ENCODE measurements at regions not wholly inside any gene's neighbourhood (a gene's known extent, or its start where the extent isn't known, plus 50 kb on each side); places are given as distances from the start of the nearest gene placed in this dataset.

- 96% methylated on average over 2 of the region's 2 CpGs for WGBS (ENCODE audit: low lambda C conversion rate, missing lambda C conversion rate)
- no peak for DNase-seq (ENCODE audit: low spot score)
These were observed 294.8 kb upstream of the ADAMTS5 start for GRCh38 chr21:27261676-27262075.

GRCh38 chr21:27260728-27261127 lies 293.8 kb upstream of the ADAMTS5 start:
- H3K9me2 ChIP-seq (replicated peaks; ENCODE audit: insufficient read depth), result no peaks in the 10 kb centered on the region
- H3K4me3 ChIP-seq, result no peak overlapping the region
- no peaks in the 10 kb centered on the region for H3K9me3 ChIP-seq (ENCODE audit: low read depth)
- H4K20me1 ChIP-seq (ENCODE audit: insufficient read depth, poor library complexity, severe bottlenecking), result no peaks in the 10 kb centered on the region
- no peaks in the 10 kb centered on the region for H3K36me3 ChIP-seq (replicated peaks; ENCODE audit: insufficient read depth, low read depth)
- WGBS (ENCODE audit: low lambda C conversion rate, missing lambda C conversion rate), result 90% methylated on average over 2 of the region's 2 CpGs
- no peak overlapping the region for H3K27ac ChIP-seq
- no peaks in the 10 kb centered on the region for H3K79me2 ChIP-seq
- H3K4me1 ChIP-seq (ENCODE audit: insufficient read depth), result no peaks in the 10 kb centered on the region
- TF ChIP-seq EZH2phosphoT487 (IDR thresholded peaks at IDR 0.05; ENCODE audit: low read depth, severe bottlenecking, unreplicated experiment) (no peak), EZH2 (IDR thresholded peaks at IDR 0.05; ENCODE audit: borderline replicate concordance) (no peak), CTCF (IDR thresholded peaks at IDR 0.05; ENCODE audit: poor library complexity) (no peak)
- no peak overlapping the region for H2AFZ ChIP-seq
- no peak for DNase-seq (ENCODE audit: low spot score)
- no peaks in the 10 kb centered on the region for H3K27me3 ChIP-seq
- H3K4me2 ChIP-seq, result no peak overlapping the region

More at GRCh38 chr21:27261676-27262075, 294.8 kb upstream of the ADAMTS5 start:
- Histone ChIP-seq H3K4me2 (no peak overlapping the region), H4K20me1 (ENCODE audit: insufficient read depth, poor library complexity, severe bottlenecking) (no peaks in the 10 kb centered on the region), H3K4me3 (no peak overlapping the region), H3K4me1 (ENCODE audit: insufficient read depth) (no peaks in the 10 kb centered on the region), H2AFZ (no peak overlapping the region), H3K9me2 (replicated peaks; ENCODE audit: insufficient read depth) (no peaks in the 10 kb centered on the region), H3K79me2 (no peaks in the 10 kb centered on the region), H3K27me3 (no peaks in the 10 kb centered on the region), H3K36me3 (replicated peaks; ENCODE audit: insufficient read depth, low read depth) (no peaks in the 10 kb centered on the region), H3K9me3 (ENCODE audit: low read depth) (no peaks in the 10 kb centered on the region), H3K27ac (no peak overlapping the region)
- TF ChIP-seq CTCF (IDR thresholded peaks at IDR 0.05; ENCODE audit: poor library complexity) (no peak), EZH2 (IDR thresholded peaks at IDR 0.05; ENCODE audit: borderline replicate concordance) (no peak), EZH2phosphoT487 (IDR thresholded peaks at IDR 0.05; ENCODE audit: low read depth, severe bottlenecking, unreplicated experiment) (no peak)

GRCh38 chr21:27258742-27259448 lies 292.0 kb upstream of the ADAMTS5 start:
- Histone ChIP-seq H3K36me3 (replicated peaks; ENCODE audit: insufficient read depth, low read depth) (no peaks in the 10 kb centered on the region), H3K9me3 (ENCODE audit: low read depth) (no peaks in the 10 kb centered on the region), H3K4me2 (no peak overlapping the region), H3K4me1 (ENCODE audit: insufficient read depth) (no peaks in the 10 kb centered on the region), H3K27me3 (no peaks in the 10 kb centered on the region), H3K9me2 (replicated peaks; ENCODE audit: insufficient read depth) (no peaks in the 10 kb centered on the region), H4K20me1 (ENCODE audit: insufficient read depth, poor library complexity, severe bottlenecking) (no peaks in the 10 kb centered on the region), H3K4me3 (no peak overlapping the region), H3K79me2 (no peaks in the 10 kb centered on the region), H2AFZ (no peak overlapping the region), H3K27ac (no peak overlapping the region)
- TF ChIP-seq EZH2 (IDR thresholded peaks at IDR 0.05; ENCODE audit: borderline replicate concordance) (no peak), EZH2phosphoT487 (IDR thresholded peaks at IDR 0.05; ENCODE audit: low read depth, severe bottlenecking, unreplicated experiment) (no peak), CTCF (IDR thresholded peaks at IDR 0.05; ENCODE audit: poor library complexity) (no peak)
- DNase-seq (ENCODE audit: low spot score), result no peak
- WGBS (ENCODE audit: low lambda C conversion rate, missing lambda C conversion rate), result 86% methylated on average over 10 of the region's 10 CpGs
